HG03159 (cell line): ENCODE measurements at regions not wholly inside any gene's neighbourhood (a gene's known extent, or its start where the extent isn't known, plus 50 kb on each side); places are given as distances from the start of the nearest gene placed in this dataset.

Experiments used
- ATAC-seq: cut with Tn5 transposase; IDR thresholded peaks from one replicate; pipeline ENCODE4 v1.9.1; 2021; ENCODE audit warnings: mild to moderate bottlenecking, moderate library complexity; ENCODE audit not compliant: unreplicated experiment

- no peak for ATAC-seq
These were observed 316.5 kb upstream of the NR5A2 start for GRCh38 chr1:199710974-199711373.

- no peak for ATAC-seq
These were observed 310.8 kb upstream of the NR5A2 start for GRCh38 chr1:199716729-199717128.

DNA sequence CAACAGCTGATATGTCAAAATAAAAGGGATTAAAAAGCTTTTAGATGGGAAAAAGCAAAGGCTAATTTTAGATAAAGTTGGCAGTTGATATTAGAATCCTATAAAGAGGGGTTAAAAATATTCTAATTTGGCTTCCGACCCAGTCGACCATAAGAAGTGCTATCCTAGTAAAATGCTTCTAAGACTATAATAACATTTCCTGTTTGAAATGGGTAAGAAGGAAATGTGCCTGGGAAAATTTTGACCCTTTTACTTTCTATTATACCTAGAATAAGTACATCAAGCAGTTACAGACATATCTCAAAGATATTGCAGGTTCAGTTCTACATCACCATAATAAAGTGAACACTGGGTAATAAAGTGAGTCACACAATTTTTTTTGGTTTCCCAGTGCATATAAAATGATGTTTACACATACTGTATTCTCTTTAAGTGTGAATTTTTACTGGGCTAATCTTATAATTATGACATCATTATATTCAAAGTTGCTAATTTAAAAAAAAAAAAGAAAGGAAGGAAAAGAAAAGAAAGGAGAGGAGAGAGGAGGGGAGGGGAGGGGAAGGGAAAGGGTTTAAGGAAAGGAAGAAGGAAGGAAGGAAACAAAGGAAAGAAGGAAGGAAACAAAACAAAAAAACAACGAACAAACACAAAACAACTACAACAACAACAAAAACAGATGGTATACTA lies 308.2 kb upstream of the NR5A2 start:
- no peak for ATAC-seq

DNA sequence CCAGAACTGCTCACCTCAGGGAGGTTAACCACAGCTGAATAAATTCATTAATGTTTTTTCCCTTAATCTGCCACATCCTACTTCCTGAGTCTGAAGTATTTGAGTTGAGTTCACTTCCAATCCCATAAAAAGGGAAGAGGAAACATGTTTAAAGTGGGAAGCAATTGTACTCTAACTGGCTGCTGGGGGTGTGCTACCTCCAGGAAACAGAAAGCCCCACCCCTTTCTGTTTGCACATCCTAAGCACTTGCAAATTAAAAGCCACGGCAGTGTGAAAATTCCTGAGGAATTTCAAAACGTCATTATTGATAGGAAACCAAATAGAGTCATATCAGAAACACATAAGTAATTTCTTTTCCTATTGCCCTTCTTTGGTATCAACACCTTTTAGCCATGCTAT lies 307.0 kb upstream of the NR5A2 start:
- ATAC-seq: no peak

DNA sequence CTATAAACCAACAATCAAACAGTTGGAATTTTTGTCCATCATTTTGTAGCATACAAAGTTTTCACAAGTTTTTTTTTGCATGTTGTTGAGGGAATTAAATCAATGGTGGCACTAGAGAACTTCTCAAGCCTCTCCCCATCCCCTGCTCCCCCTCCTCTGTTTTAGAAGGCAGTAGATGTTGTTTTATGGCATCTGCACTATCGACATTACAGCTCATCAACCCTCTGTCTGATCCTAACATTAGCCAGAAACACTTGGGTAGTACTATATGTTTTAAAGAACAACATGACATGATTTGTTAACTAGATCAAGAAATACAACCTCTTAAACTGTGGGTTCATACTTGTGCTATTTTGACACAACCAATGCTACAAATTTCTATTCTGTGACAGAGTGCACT lies 306.5 kb upstream of the NR5A2 start:
- ATAC-seq: no peak

DNA sequence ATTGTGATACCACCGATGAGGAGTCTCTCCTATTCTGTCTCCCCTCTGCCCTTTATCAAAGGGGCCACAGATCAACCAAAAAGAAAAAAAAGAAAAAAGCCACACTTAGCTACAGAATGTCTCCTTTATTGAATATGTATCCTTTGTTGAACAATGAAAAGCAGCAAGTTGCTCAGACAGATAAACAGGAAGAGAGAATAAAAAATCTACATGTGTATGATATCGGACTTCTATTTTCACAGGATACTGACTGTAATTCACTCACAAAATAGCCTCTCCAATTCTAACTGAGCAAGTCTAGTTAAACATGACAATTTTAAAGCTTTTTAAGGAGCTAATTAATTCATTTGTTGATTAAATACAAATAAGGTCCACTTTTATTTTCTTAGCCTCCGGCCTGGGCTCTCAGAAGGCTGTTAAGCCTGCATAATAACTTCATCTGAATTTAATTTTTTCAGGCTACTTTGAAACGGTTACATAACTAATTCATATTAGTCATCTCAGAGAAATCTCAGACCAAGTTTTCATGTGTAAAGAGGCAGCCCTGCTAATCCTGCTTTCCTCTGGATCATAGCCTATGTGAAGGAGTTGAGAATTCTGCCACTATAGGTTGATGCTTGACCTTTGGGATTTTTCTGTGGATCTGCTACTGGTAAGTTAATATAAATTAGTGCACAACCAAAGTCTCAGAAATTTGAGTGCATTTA lies 304.1 kb upstream of the NR5A2 start:
- no peak for ATAC-seq

DNA sequence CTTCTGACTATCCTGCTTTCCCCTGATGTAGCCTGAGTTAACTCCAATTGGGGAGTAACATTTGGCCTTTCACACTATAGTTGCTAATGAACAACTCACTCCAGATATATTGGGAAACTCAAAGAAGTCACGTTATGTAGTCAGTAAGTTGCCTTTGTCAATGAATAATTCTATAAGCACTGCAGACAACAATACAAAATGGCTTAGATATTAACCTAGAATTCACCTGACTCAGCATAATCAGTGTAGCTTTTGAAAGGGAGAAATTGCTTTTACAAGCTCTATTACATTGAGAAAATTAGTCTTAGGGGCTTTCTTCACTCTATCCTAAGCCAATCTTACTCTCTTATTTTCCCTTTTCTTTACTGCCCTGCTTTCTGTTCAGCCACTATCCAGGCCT lies 303.5 kb upstream of the NR5A2 start:
- ATAC-seq: no peak

GRCh38 chr1:199725002-199725565 lies 302.4 kb upstream of the NR5A2 start:
- no peak for ATAC-seq

DNA sequence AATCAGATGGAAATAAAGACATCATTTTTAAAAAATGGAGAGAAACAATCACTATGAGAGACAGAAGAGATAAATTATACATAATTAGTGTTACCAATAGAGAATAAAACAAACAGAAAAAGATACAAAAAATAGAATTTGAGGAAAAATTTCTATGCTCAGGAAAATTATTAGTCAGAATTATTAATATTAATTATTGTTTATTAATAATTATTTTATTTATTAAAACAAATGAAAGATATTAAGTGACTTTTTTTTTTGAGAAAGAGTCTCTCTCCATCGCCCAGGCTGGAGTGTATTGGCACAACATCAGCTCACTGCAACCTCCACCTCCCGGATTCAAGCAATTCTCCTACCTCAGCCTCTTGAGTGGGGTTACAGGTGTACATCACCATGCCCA lies 299.8 kb upstream of the NR5A2 start:
- no peak for ATAC-seq

GRCh38 chr1:199728345-199728744 lies 299.2 kb upstream of the NR5A2 start:
- ATAC-seq: no peak

DNA sequence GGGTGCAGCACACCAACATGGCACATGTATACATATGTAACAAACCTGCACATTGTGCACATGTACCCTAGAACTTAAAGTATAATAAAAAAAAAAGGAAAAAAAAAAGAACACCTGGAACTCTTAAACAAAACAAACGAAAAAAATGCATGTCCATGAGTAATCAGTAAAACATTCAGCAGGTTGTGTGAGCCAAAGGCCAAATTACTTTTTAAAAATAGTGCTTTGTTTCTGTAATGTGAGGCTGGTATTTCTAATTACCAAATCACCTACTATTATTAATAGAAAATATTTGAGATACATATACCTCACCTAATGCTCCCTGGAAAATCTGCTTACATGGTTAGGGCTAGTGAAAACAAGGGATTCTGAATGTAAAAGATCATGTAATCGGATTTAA lies 294.4 kb upstream of the NR5A2 start:
- no peak for ATAC-seq

- no peak for ATAC-seq
These were observed 293.3 kb upstream of the NR5A2 start for GRCh38 chr1:199734186-199734585.

DNA sequence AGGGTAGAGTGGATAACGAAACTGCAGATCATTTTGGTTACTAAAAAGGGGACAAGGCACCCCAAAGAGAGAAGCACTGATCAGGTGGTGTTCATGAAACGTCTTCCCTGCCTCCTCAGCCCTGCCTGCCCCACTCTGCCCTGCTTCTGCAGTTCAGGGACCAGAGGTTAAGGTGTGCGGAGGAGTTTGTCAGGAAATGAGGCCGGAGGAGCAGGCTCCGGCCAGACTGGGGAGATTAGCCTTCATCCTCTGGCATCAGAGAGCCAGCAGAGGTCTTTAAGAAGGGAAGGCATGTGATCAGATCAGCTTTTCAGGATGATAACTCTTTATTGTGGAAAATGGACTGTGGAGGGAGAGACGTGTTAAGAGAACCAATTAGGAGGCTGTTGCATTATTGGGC lies 291.9 kb upstream of the NR5A2 start:
- ATAC-seq: no peak

DNA sequence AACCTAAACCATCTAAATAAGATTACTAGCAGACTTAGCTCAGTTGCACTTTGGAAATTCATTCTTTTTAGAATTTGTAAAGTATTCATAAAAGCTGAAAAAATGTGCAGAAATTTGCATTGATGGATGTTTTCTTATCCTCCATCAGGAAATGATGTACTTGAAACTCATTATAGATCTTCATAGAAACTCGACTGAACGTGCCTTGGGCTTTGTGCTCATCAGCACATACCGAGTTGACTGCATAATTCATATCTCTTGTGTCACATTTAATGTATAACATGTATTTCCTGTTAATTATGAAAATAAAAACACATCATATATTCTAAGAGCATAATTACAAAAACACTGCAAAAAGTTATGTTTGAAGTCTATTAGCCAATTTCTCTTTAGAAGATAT lies 290.9 kb upstream of the NR5A2 start:
- no peak for ATAC-seq

DNA sequence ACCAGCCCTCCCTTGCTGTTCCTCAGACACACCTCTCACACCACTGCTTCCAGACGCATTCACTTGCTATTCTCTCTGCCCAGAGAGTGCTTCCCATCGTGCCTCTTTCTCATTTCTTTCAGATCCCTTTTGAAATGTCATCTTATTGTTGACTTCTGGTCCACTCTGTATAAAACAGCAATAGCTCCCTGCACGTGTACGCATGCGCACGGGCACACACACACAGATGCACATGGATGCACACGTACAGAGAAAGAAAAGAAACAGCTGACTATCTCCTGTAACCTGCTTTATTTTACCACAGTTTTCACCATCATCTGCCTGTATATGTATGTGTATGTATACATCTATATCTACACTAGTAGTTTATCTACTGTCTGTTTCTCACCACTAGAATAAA lies 285.9 kb upstream of the NR5A2 start:
- no peak for ATAC-seq

GRCh38 chr1:199742547-199742946 lies 285.0 kb upstream of the NR5A2 start:
- ATAC-seq: no peak

GRCh38 chr1:199743227-199743626 lies 284.3 kb upstream of the NR5A2 start:
- ATAC-seq: no peak

- no peak for ATAC-seq
These were observed 280.7 kb upstream of the NR5A2 start for GRCh38 chr1:199746666-199747384.

DNA sequence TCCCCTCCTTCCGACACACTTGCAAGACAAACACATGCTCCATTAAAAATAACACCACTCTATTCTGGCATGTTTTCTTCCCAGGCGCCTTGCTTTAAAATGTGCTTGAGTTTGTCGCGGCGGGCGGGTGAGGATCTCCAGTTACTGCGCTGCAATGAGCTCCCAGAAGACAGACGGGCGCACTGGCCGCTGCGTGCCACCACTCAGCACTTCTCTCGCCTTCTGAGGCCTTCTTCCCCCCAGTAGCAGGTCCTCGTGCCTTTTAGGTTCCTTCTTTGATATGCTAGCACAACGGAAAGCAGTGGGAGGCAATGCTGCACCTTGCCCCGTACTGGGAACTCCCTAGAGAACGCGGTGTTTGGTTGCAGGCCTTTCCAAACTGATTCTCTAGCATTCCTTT lies 279.5 kb upstream of the NR5A2 start:
- no peak for ATAC-seq

GRCh38 chr1:199751506-199751905 lies 276.0 kb upstream of the NR5A2 start:
- ATAC-seq: no peak

GRCh38 chr1:199751962-199752687 lies 275.4 kb upstream of the NR5A2 start:
- no peak for ATAC-seq
